ENCODE measurements at regions not wholly inside any gene's neighbourhood (a gene's known extent, or its start where the extent isn't known, plus 50 kb on each side); places are given as distances from the start of the nearest gene placed in this dataset.

DNA sequence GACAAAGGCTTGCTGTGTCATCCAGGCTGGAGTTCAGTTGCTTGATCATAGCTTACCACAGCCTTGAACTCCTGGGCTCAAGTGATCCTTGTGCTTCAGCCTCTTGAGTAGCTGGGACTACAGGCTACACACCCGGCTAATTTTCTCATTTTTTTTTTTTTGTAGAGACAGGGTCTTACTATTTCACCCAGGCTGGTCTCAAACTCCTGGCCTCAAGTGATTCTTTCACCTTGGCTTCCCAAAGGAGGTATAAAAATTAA, 178.0 kb downstream of the MTCL1 start:
- TF ChIP-seq TCF4 (CRISPR knock-in tag; IDR thresholded peaks at IDR 0.05; ENCODE audit: borderline replicate concordance) = no peak
- TF ChIP-seq CSDC2 (CRISPR knock-in tag; IDR thresholded peaks at IDR 0.05) = no peak
- TF ChIP-seq, protein P1, sequence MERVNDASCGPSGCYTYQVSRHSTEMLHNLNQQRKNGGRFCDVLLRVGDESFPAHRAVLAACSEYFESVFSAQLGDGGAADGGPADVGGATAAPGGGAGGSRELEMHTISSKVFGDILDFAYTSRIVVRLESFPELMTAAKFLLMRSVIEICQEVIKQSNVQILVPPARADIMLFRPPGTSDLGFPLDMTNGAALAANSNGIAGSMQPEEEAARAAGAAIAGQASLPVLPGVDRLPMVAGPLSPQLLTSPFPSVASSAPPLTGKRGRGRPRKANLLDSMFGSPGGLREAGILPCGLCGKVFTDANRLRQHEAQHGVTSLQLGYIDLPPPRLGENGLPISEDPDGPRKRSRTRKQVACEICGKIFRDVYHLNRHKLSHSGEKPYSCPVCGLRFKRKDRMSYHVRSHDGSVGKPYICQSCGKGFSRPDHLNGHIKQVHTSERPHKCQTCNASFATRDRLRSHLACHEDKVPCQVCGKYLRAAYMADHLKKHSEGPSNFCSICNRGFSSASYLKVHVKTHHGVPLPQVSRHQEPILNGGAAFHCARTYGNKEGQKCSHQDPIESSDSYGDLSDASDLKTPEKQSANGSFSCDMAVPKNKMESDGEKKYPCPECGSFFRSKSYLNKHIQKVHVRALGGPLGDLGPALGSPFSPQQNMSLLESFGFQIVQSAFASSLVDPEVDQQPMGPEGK (CRISPR knock-in tag; IDR thresholded peaks at IDR 0.05; ENCODE audit: borderline replicate concordance) = no peak
- no peak for TF ChIP-seq ARNTL (CRISPR knock-in tag; IDR thresholded peaks at IDR 0.05; ENCODE audit: borderline replicate concordance, low read depth)
- TF ChIP-seq ZNF565 (CRISPR knock-in tag; conservative IDR thresholded peaks at IDR 0.05; ENCODE audit: low read depth) = no peak
- TF ChIP-seq ZFP30 (CRISPR knock-in tag; IDR thresholded peaks at IDR 0.05) = no peak
- TF ChIP-seq, protein P2, sequence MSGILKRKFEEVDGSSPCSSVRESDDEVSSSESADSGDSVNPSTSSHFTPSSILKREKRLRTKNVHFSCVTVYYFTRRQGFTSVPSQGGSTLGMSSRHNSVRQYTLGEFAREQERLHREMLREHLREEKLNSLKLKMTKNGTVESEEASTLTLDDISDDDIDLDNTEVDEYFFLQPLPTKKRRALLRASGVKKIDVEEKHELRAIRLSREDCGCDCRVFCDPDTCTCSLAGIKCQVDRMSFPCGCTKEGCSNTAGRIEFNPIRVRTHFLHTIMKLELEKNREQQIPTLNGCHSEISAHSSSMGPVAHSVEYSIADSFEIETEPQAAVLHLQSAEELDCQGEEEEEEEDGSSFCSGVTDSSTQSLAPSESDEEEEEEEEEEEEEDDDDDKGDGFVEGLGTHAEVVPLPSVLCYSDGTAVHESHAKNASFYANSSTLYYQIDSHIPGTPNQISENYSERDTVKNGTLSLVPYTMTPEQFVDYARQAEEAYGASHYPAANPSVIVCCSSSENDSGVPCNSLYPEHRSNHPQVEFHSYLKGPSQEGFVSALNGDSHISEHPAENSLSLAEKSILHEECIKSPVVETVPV (CRISPR knock-in tag; IDR thresholded peaks at IDR 0.05) = no peak
- TF ChIP-seq BACH2 (CRISPR knock-in tag; IDR thresholded peaks at IDR 0.05; ENCODE audit: borderline replicate concordance) = no peak
- no peak for TF ChIP-seq GLIS3 (CRISPR knock-in tag; IDR thresholded peaks at IDR 0.05)
- TF ChIP-seq, protein P3, sequence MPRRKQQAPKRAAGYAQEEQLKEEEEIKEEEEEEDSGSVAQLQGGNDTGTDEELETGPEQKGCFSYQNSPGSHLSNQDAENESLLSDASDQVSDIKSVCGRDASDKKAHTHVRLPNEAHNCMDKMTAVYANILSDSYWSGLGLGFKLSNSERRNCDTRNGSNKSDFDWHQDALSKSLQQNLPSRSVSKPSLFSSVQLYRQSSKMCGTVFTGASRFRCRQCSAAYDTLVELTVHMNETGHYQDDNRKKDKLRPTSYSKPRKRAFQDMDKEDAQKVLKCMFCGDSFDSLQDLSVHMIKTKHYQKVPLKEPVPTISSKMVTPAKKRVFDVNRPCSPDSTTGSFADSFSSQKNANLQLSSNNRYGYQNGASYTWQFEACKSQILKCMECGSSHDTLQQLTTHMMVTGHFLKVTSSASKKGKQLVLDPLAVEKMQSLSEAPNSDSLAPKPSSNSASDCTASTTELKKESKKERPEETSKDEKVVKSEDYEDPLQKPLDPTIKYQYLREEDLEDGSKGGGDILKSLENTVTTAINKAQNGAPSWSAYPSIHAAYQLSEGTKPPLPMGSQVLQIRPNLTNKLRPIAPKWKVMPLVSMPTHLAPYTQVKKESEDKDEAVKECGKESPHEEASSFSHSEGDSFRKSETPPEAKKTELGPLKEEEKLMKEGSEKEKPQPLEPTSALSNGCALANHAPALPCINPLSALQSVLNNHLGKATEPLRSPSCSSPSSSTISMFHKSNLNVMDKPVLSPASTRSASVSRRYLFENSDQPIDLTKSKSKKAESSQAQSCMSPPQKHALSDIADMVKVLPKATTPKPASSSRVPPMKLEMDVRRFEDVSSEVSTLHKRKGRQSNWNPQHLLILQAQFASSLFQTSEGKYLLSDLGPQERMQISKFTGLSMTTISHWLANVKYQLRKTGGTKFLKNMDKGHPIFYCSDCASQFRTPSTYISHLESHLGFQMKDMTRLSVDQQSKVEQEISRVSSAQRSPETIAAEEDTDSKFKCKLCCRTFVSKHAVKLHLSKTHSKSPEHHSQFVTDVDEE (CRISPR knock-in tag; IDR thresholded peaks at IDR 0.05) = no peak
- TF ChIP-seq, protein P4, sequence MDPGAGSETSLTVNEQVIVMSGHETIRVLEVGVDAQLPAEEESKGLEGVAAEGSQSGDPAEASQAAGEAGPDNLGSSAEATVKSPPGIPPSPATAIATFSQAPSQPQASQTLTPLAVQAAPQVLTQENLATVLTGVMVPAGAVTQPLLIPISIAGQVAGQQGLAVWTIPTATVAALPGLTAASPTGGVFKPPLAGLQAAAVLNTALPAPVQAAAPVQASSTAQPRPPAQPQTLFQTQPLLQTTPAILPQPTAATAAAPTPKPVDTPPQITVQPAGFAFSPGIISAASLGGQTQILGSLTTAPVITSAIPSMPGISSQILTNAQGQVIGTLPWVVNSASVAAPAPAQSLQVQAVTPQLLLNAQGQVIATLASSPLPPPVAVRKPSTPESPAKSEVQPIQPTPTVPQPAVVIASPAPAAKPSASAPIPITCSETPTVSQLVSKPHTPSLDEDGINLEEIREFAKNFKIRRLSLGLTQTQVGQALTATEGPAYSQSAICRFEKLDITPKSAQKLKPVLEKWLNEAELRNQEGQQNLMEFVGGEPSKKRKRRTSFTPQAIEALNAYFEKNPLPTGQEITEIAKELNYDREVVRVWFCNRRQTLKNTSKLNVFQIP (CRISPR knock-in tag; IDR thresholded peaks at IDR 0.05; ENCODE audit: borderline replicate concordance, low read depth) = no peak
- TF ChIP-seq RARB (CRISPR knock-in tag; IDR thresholded peaks at IDR 0.05) = no peak
- TF ChIP-seq ZNF8 (CRISPR knock-in tag; IDR thresholded peaks at IDR 0.05) = no peak

Data from SK-N-SH treated with all-trans-retinoic acid at 6 μM for 48 hours (cell line).